ENCODE measurements at regions not wholly inside any gene's neighbourhood (a gene's known extent, or its start where the extent isn't known, plus 50 kb on each side); places are given as distances from the start of the nearest gene placed in this dataset.
"Not testable (repeated sequence)": the region's sequence is repeated elsewhere in the genome, so short reads cannot be mapped to it uniquely, and the experiment has no call there.

GRCh38 chr6:159642995-159643394 lies 50.0 kb downstream of the SOD2 start:
- DNase-seq, result no peak

- no peak for DNase-seq
Measured at GRCh38 chr6:159642481-159642880, 50.6 kb downstream of the SOD2 start.

- DNase-seq, result no peak
Measured at GRCh38 chr6:159640722-159641482, 52.1 kb downstream of the SOD2 start.

GRCh38 chr6:159640322-159640721 lies 52.7 kb downstream of the SOD2 start:
- DNase-seq, result no peak

- DNase-seq, result no peak
Measured at GRCh38 chr6:159639721-159640120, 53.3 kb downstream of the SOD2 start.

GRCh38 chr6:159633196-159633595 lies 59.8 kb downstream of the SOD2 start:
- DNase-seq, result no peak

GRCh38 chr6:159631886-159632285 lies 61.2 kb downstream of the SOD2 start:
- DNase-seq, result no peak

GRCh38 chr6:159627939-159628338 lies 65.1 kb downstream of the SOD2 start:
- no peak for DNase-seq

GRCh38 chr6:159626506-159626905 lies 66.5 kb downstream of the SOD2 start:
- DNase-seq, result not testable (repeated sequence)

- DNase-seq, result no peak
Measured at GRCh38 chr6:159623156-159623555, 69.9 kb downstream of the SOD2 start.

- no peak for DNase-seq
Measured at GRCh38 chr6:159620947-159621346, 72.1 kb downstream of the SOD2 start.

- no peak for DNase-seq
Measured at GRCh38 chr6:159617444-159617843, 75.6 kb downstream of the SOD2 start.

- no peak for DNase-seq
Measured at GRCh38 chr6:159616456-159616855, 76.6 kb downstream of the SOD2 start.

GRCh38 chr6:159615918-159616317 lies 77.1 kb downstream of the SOD2 start:
- no peak for DNase-seq

- DNase-seq, result no peak
Measured at GRCh38 chr6:159610881-159611280, 82.2 kb downstream of the SOD2 start.

GRCh38 chr6:159609652-159610178 lies 83.3 kb downstream of the SOD2 start:
- no peak for DNase-seq

- DNase-seq, result peak; percentile 5
Measured at GRCh38 chr6:159608961-159609651, 83.9 kb downstream of the SOD2 start.

GRCh38 chr6:159606786-159607185 lies 86.3 kb downstream of the SOD2 start:
- no peak for DNase-seq

- no peak for DNase-seq
Measured at GRCh38 chr6:159604443-159604956, 88.5 kb downstream of the SOD2 start.

- no peak for DNase-seq
Measured at GRCh38 chr6:159602431-159603041, 90.5 kb downstream of the SOD2 start.

- DNase-seq, result no peak
Measured at GRCh38 chr6:159601211-159601610, 91.8 kb downstream of the SOD2 start.

- peak; percentile 60 for DNase-seq
Measured at GRCh38 chr6:159595173-159595572, 97.9 kb downstream of the SOD2 start.

- DNase-seq, result peak; percentile 65
Measured at GRCh38 chr6:159594750-159595117, 98.3 kb downstream of the SOD2 start.
